ENCODE measurements at regions not wholly inside any gene's neighbourhood (a gene's known extent, or its start where the extent isn't known, plus 50 kb on each side); places are given as distances from the start of the nearest gene placed in this dataset.
A peak's percentile ranks its signal among the peaks of the same experiment; 100 is the strongest.
"Not testable (repeated sequence)": the region's sequence is repeated elsewhere in the genome, so short reads cannot be mapped to it uniquely, and the experiment has no call there.

DNA sequence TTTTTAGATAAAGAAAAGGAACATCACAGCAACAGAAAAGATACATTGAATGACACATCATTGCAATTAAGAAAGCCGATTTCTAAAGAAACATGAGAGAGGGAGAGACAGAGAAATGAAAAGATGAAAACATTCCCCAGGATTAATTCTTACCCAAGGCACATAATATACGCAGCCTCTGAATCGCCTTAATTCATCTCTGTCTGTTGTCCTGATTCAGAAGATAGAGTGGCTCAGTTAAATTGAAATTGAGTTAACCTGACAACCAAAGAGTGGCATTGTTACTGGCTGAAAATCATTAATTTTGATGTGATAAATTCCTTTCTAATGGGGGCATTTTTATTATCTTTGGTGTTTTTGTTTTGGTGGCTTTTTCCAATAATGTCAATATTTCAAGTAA is 701.9 kb downstream of the EDEM1 start:
- DNase-seq, result no peak

DNA sequence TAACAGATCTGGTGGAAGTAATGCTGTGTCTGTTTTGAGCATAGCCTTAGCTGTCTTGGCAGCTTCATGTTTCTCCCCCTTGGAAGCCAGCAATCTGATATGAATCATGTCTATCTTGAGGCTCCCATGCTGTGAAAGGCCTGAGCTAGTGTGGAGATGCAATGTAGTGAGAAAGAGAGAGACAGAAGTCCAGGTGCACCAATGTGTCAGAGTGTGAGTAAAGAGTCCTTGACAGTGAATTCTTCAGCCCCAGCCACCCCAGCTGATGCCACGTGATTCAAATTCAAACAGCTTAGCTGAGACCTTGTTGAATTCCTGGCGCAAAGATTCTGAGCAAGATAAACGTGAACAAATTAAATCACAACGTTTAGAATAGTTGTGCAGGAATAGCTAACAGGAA is 704.2 kb downstream of the EDEM1 start:
- peak; percentile 56 for DNase-seq

DNA sequence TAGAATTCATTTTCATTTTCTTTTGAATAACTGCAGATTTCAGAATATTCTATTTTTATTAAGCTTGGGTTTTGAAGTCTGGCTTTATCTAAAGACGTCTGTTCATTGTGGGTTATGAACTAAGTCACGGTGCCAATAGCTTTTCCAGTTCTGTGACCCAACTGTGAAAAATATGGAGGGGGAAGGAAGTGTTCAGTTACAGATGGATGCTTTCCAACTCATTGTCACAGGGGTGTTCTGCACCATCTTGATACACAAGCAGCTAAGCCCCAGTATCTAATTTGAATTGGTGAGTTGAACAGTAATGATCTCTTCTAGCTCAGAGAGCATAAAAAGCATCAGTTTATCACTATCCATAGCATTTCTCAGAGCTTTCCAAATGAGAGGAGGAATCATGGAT is 710.6 kb downstream of the EDEM1 start:
- DNase-seq, result no peak

DNA sequence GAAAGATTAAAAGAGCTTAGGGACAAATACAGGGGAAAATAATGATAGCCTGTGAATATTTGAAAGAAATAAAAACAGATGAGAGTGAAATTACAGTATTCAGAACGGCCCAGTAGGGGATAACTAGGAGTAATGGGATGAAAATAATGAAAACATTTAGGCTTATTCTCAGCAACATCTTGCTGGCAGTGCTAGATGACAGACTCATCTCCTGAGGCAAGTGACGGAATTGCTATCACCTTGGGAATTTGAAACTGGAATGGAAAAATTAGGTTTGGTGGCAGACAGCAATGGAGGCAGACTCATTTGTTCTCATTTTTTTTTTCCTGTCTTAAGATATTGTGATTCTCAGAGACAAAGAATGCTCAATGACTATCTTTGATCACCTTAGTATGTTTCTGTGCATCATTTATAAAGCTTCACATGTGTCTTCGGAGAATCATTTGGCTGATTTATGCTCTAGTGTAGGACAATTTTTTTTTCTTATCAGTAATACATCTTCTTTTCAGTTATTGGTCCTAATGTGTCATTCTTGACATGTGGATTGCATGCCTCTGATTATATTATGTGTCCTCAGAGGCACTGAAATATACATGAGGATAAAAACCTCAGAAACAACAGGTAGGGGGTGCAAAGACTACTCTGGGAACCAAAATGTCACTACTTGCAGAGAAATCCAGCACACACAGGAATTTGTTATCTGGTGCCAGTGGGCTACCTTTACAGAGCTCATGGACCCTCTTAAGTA is 711.7 kb downstream of the EDEM1 start:
- no peak for DNase-seq

DNA sequence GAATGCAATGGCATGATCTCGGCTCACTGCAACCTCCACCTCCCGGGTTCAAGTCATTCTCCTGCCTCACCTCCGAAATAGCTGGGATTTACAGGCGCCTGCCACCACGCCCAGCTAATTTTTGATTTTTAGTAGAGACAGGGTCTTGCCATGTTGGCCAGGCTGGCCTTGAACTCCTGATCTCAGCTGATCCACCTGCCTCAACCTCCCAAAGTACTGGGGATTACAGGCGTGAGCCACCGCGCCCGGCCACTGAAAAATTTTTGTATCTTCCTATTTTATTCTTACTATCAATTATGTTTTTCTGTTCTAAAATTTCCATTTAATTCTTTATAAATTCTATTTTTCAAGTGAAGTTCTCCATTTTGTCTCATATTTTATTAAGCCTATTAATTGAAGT is 730.4 kb downstream of the EDEM1 start:
- no peak for DNase-seq

DNA sequence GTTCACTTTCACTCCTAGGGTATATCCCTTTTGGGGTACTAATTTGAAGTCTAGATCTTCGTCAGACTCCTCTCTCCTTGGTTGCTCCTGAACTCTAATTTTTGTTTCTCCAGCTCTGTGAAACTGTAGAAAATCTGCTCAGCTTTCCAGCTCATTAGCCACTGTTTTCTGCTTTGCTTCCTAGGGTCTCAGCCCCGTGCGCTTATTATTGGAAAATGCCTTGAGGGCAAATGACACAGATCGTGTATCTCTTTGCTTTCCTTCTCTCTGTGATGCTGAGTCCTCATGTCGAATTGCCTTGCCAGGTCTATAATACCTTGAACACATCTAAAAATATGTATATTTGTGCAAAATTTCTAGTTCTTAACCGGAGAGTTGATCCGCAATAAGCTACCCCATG is 731.1 kb downstream of the EDEM1 start:
- no peak for DNase-seq

DNA sequence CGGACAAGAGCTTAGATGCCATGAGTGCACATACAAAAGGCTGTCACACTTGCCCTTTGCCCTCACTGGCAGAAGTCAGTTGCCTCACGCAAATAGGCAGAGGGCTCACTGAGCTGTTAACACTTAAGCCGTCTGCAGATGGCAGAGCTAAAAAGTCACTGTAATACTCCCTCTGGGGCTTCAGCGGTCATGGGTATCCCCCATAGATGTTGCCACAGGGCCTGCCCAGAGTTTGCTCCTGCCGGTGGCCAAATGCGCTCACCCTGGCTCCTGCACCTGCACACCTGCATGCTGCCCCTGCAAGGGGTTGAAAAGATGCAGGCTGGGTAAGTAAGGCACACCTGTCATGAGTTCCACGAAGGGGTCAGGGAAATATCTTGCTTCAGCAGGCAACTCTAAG is 741.5 kb downstream of the EDEM1 start:
- DNase-seq, result no peak

DNA sequence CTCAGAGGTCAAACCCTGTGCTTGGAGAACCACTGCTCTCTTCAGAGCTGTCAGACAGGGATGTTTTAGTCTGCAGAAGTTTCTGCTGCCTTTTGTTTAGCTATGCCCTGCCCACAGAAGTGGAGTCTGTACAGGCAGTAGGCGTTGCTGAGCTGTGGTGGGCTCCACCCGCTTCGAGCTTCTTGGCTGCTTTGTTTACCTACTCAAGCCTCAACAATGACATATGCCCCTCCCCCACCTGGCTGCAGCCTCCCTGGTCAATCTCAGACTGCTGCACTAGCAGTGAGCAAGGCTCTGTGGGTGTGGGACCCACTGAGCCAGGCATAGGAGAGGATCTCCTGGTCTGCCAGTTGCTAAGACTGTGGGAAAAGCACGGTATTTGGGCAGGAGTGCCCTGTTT is 756.6 kb downstream of the EDEM1 start:
- DNase-seq, result not testable (repeated sequence)

DNA sequence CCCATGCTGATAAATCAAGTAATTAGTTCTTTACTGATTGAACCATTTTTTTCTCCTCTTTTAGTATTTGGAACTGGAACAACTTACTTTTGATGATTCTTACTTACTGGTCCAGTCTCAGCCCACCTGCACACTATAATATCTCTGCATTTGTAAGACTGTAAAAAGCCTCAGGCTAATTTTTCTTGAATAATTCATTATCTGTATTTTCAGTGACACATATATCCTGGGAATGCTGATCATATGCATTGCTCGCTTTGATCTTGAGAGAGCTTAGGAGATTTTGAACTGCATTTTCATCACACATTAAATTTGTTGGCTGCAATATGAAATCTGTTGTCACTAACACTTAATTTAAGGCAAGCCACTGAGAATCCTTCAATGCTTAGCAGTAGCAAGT is 760.6 kb downstream of the EDEM1 start:
- DNase-seq, result no peak

DNA sequence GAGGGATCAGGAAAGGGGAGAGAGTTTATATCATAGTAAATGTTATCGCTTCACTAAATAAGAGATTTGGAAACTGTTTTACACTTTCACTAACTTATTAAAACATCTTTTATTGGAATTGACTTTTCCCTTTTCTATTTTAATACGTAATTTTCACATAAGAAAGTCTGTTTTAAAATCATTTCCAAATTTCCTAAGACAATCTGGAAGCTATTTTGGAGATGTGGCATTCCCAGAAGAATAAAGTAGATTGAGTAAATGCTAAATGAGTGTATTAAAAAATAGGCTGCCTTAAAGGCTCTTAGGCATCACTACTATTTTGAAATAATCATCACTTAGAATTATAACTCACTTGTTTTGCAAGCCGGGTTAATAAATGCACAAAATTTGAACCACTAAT is 763.5 kb downstream of the EDEM1 start:
- no peak for DNase-seq

DNA sequence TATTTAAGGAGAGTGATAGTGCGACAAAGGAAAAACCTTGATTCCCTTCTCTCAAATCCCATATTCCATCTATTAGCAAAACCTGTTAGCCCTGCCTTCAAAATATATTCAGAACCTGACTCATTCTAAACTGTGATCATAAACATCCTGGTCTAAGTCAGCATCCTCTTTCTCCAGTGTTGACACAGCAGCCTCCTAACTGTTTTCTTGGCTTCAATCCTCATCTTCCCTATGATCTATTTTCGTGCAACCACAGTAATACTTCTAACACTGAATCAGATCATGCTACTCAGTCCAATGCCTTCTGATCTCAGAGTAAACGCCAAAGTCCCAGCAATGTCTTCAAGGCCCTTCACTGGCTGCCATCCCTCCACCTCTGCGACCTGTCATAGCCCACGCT is 785.1 kb downstream of the EDEM1 start:
- no peak for DNase-seq

DNA sequence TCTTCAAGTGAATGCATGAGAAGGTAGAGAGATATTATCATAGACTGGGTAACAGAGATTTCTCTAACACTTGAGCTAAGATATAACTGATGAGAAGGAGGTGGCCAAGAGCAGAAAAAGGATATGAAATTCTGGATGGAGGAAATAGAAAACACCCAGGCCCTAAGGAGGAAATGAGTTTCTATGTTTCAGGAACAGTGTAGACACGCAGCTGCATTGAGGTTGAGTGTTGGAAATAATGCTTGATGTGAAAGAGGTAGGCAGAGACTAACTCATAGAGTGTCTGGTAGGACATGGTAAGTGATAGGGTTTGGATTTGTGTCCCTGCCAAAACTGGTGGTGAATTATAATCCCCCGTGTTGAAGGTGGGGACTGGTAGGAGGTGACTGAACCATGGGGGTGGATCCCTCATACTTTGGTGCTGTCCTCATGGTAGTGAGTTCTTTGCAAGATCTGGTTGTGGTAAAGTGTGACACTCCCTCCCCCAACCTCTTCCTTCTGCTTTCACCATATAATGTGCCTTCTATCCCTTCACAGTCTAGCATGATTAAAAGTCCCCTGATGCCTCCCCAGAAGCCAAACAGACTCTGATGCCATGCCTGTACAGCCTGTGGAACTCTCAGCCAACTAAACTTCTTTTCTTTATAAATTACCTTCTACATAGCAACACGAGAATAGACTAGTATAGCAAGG is 787.3 kb downstream of the EDEM1 start:
- DNase-seq, result no peak

DNA sequence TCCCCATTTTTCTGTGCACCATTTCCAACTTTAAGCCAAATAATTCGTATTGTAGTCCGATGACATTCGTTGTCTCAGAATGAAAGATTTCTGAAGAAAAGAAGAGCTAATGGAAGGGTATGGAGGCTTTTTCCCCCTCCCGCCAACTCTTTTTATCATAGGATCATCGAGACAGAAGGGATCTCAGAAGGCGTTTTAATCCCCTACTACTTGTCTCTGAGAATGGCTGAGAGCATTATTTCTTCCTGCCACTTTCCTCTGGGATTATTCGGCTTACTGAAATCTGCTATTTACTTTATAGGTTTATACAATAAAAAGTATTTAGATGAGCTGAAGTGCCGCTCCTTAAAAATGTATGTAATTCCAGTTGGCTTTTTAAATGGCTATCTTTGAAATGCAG is 789.8 kb downstream of the EDEM1 start:
- DNase-seq, result no peak

DNA sequence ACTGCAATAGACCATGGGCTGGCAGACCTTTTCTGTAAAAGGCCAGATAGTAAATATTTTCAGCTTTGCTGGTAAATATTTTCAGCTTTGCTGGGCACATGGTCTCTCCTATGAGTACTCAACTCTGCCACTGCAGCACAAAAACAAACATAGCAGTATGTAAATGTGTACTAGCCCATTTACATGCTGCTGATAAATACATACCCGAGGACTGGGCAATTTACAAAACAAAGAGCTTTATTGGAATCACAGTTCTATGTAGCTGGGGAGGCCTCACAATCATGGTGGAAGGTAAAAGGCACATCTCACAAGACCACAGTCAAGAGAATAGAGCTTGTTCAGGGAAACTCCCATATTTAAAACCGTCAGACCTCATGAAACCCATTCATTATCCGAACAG is 793.0 kb downstream of the EDEM1 start:
- DNase-seq, result no peak

DNA sequence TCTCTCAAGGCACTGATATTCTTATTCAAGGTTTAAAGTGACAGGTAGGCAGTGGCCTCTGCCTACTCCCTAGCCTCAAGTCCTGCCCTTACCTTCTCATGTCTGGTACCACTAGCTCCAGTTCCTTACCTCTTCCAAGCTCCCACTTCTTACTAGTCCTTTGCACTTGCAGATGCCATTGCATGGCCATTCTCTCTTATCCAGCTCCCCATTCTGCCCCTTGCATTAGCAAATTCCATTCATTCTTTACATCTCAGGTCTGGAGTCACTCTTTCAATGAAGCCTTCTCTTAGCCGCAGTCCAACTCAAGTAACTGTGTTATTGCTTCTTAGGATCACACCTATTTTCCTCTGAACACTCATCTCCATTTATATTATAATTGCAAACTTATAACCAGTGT is 807.1 kb downstream of the EDEM1 start:
- no peak for DNase-seq

DNA sequence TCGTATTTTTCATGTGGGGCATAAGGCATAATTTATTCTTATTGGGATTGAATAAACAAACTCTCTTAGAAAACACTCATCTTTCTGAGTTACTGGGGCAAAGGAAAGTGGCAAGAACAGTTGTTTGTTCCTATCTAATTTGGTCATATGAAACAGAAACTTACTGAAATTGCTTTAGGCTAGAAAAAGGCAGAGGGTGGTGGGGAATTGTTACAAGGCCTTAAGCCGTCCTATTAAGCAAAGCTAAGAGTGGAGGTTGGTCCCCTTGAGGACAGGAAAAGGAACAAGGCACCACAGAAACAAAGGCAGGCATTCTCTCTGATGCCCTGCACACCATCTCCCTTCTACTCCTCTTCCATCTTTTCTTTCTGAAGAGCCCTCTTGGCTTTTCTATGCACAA is 830.9 kb downstream of the EDEM1 start:
- DNase-seq, result no peak

DNA sequence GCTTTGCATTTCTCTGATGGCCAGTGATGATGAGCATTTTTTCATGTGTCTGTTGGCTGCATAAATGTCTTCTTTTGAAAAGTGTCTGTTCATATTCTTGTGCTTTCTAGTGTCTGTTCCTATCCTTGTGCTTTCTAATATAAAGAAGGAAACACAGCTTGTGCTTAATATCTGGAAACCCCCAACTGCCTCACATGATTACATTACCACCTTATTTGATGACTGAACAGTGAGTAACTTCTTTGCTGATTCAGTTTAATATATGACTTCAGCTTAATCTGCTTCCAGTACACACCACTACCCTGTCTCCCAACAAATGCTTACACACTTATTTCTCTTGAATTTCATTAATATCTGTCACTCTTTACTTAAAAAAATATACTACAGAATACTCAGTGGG is 835.1 kb downstream of the EDEM1 start:
- DNase-seq, result no peak

DNA sequence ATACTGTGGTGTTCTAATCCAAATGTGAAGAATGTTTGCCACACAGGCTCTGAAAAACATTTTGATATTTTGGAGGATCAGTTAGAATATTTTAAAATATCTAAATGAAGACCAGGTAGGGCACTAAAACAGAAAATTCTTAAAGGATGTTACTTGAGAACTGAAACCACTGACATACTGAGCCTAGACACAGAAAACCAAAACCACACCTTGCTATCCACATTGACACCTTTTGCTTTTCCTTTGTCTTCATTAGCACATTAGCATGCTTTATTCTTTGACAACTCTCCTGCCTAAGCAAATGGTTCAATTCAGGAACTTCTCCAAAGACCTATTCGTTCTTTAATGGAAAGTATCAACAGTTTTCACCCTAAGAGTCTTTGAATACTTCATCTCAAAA is 835.9 kb upstream of the GRM7 start:
- DNase-seq, result no peak

DNA sequence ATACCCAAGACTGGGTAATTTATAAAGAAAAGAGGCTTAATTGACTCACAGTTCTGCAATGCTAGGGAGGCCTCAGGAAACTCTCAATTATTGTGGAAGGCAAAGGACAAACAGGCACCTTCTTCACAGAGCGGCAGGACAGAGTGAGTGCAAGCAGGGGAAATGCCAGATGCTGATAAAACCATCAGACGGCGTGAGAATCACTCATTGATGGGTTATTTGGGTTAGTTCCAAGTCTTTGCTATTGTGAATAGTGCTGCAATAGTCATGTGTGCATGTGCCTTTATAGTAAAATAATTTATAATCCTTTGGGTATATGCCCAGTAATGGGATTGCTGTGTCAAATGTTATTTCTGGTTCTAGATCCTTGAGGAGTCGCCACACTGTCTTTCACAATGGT is 830.3 kb upstream of the GRM7 start:
- not testable (repeated sequence) for DNase-seq

DNA sequence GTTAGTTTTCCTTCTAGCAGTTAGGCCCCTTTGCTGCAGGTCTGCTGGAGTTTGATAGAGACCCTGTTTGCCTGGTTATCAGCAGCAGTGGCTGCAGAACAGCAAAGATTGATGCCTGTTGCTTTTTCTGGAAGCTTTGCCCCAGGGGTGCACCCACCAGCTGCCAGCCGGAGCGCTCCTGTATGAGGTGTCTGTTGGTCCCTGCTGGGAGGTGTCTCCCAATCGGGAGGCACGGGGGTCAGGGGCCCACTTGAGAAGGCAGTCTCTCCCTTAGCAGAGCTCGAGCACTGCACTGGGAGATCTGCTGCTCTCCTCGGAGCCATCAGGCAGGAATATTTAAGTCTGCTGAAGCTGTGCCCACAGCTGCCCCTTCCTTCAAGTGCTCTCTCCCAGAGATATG is 825.3 kb upstream of the GRM7 start:
- DNase-seq, result no peak

DNA sequence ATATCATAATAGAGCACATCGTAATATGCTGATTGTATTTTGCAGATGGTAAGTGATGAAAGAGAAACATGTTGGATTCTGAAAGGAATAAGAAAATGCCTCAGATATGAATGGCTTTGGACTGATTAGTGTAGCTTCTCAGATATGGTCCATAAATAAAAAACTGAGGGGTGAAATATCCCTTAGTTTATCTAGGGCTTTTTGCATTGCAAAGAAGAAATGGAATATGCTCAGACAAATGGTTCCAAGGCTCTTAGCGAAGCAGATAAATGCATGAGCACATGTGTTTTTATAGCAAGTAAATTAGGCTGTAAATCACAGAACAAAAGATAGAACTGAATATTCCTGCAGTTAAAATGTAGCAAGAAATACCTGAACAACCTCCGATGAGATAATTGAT is 820.9 kb upstream of the GRM7 start:
- no peak for DNase-seq

DNA sequence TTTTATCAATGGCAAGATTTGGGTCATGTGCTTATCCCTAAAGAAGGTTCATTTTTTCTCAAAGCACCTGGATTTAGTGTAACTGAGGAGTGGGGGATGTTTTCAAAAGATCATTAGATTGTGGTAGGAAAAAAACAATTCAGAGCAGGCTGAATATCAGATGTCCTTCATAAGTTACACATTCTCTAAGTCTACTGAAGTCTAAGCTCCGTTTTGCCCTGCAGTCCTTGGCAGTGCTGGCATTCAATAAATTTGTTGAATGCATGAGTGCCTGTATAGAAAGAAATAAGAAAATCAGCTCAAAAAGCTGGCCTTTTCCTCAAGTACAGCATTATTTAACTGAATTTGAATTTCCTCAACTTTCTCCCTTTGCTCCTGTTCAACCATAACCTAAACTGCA is 819.0 kb upstream of the GRM7 start:
- DNase-seq, result no peak

DNA sequence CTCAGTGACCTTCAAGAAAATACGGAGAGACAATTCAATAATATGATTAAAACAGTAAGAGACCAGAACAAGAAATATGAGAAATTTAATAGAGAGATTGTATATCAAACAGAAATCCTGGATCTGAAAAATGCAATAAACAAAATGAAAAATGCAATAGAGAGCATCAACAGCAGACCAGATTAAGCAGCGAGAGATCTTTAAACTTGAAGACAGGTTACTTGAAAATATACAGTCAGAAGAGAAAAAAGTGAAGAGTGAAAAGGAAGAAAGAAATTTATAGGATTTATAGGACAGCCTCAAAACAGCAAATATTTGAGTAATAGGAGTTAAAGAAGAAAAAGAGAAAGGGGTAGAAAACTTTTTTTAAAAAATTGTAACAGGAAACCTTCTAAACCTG is 813.9 kb upstream of the GRM7 start:
- DNase-seq, result no peak

DNA sequence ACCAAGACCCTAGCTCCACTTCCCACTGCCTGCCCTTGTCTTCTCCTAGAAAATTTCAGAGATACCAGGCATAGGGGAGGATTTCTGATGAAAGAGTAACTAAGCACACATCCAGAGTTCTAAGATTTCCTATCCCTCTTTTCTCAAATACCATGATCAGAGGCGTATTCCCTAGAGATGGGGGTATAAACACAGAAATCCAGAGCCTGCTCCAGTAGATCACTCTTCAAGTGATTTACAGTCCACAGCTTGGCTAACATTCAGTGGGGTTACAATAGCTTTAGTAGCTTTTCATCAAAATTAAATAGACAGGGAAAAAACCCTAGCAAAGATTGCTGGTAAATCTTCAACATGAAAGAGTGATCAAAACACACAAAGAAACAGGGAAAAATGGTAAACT is 800.7 kb upstream of the GRM7 start:
- no peak for DNase-seq
